AG04449 (cell line): ENCODE measurements at regions not wholly inside any gene's neighbourhood (a gene's known extent, or its start where the extent isn't known, plus 50 kb on each side); places are given as distances from the start of the nearest gene placed in this dataset.

Experiments used
- CTCF ChIA-PET: fragments of 350-600 bp; formaldehyde crosslinking; extraction: SDS; loops from one replicate; lab custom pipeline; 2021; ENCODE audit warnings: antibody characterized with exemption; lab: Yijun Ruan, JAX
- POLR2A ChIA-PET: fragments of 400-600, 350-600 bp; formaldehyde crosslinking; extraction: SDS; loops from one replicate; lab custom pipeline; 2020; ENCODE audit warnings: antibody characterized with exemption, inconsistent platforms; lab: Yijun Ruan, JAX
- DNase-seq: peaks from one replicate; pipeline ENCODE4 v3.0.0-alpha.2; 2010; ENCODE audit warnings: low read depth, low spot score
- H3K4me3 ChIP-seq: 2 replicates; pipeline ENCODE4 v1.5.1; 2011; ENCODE audit warnings: low read depth, mild to moderate bottlenecking, control low read depth, low read length
- TF ChIP-seq, protein P1 (sequence below): IDR thresholded peaks from one replicate; pipeline ENCODE4 v1.5.1; 2011; ENCODE audit warnings: mild to moderate bottlenecking, moderate library complexity, low read length, control low read depth, inconsistent platforms; ENCODE audit not compliant: insufficient read depth; ENCODE audit errors: missing control alignments

DNA sequence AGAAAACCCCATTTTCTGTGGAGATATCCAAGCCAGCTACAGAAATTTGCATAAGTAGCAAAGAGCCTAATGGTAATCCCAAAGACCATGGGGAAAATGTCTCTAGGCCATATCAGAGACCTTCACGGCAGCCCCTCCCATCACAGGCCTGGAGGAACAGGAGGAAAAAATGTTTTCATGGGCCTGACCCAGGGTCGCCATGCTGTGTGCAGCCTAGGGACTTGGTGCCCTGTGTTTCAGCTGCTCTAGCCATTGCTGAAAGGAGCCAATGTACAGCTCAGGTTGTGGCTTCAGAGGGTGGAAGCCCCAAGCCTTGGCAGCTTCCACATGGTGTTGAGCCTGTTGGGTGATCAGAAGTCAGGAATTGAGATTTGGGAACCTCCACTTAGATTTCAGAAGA, 1150.7 kb downstream of the OTOL1 start:
- ChIA-PET CTCF (no interaction called here), POLR2A (no interaction called here)
- TF ChIP-seq, protein P1, sequence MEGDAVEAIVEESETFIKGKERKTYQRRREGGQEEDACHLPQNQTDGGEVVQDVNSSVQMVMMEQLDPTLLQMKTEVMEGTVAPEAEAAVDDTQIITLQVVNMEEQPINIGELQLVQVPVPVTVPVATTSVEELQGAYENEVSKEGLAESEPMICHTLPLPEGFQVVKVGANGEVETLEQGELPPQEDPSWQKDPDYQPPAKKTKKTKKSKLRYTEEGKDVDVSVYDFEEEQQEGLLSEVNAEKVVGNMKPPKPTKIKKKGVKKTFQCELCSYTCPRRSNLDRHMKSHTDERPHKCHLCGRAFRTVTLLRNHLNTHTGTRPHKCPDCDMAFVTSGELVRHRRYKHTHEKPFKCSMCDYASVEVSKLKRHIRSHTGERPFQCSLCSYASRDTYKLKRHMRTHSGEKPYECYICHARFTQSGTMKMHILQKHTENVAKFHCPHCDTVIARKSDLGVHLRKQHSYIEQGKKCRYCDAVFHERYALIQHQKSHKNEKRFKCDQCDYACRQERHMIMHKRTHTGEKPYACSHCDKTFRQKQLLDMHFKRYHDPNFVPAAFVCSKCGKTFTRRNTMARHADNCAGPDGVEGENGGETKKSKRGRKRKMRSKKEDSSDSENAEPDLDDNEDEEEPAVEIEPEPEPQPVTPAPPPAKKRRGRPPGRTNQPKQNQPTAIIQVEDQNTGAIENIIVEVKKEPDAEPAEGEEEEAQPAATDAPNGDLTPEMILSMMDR: no peak
- no peak for DNase-seq
- no peak overlapping the region for H3K4me3 ChIP-seq

DNA sequence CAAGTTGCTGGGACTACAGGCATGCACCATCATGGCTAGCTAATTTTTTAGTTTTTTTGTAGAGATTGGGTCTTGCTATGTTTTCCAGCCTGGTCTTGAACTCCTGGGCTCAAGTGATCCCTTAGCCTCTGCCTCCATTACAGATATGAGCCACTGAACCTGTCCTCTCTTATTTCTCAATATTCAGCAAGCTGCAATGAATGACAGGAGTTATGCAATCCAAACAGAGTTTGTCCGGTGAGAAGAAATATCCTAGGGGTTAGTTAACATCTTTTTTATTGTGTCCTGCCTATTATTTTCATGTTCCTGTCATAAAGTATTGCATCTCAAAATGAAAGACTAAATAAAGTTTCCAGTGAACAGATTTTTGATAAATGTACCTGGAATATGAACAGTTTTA, 1161.4 kb downstream of the OTOL1 start:
- TF ChIP-seq, protein P1: no peak
- CTCF ChIA-PET: no interaction called here
- POLR2A ChIA-PET: no interaction called here
- H3K4me3 ChIP-seq: no peak overlapping the region
- DNase-seq: no peak

DNA sequence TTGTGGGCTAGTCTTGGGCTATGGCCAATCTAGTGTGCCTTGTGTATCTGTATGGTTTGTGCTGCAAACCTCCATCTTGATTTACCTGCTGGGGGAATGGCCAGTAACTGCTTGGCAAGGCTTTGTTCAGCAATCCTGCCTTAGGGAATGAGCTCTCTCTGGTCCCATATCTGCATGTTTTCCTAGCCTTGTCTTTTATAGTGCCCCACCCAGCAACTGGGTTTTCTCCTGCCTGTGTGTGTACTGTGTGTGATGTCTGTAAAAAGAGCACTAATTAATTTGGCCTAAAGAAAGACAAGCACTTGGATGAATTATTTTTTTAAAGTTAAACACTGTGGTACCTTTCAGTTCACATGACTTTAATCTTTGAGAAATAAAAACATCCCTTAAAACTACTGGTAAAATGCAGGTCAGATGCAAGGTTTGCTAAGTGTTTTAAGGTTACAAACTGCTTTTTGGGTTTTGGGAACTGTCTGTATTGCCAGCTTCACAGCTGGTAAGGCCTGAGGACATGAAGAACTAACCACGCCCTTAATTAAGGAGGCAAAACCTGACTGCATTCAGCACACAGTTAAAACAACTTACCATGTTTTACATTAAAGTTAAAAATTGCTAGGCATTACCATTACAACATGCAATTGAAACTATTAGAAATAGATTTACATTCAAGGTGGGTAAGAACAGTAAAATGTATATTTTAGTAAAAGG, 1169.2 kb downstream of the OTOL1 start:
- H3K4me3 ChIP-seq: no peak overlapping the region
- ChIA-PET POLR2A (no interaction called here), CTCF (interaction anchor here (0.8 kb wide), 1 partner anchor 9 kb away, joined by 5 read pairs; no protein-coding TSS in a partner anchor)
- DNase-seq: no peak
- TF ChIP-seq, protein P1: no peak

DNA sequence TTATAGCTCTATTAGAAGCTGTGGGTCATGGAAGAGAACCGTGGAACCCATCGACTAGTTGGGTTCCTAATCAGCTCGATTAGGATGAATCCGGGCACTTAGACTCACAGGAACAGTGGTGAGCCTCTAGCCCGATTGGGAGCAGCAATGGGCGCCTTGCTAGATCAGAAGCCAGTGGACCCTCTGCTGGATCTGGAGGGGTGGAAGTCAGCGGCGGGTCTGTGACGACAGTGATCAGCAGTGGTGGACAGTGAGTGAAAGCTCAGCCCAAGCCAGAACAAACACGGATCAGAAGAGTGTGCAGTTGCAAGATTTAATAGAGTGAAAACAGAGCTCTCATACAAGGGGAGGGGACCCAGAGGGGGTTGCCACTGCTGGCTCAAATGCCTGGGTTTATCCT, 1170.2 kb downstream of the OTOL1 start:
- DNase-seq: no peak
- CTCF ChIA-PET: no interaction called here
- POLR2A ChIA-PET: no interaction called here
- H3K4me3 ChIP-seq: no peak overlapping the region
- TF ChIP-seq, protein P1: no peak

DNA sequence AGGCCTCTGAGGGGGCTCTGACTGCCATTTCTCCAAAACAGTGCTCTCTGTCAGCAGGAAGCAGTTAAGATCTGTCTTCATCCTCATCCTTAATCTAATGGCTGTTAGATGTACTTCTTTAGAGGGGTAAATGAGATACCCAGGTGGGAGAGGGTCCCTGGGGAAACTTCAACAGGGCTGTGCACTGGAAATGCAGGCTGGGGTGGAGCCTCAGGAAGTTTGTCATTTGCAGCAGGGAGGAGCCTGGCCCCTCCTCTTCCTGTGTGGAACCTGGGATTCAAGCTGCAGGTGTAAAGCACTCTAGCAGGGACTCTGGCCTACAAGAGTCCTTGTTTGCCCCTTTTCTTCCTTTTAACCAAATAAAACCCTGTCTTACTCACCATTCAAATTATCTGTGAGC, 1173.6 kb downstream of the OTOL1 start:
- ChIA-PET CTCF (no interaction called here), POLR2A (no interaction called here)
- TF ChIP-seq, protein P1: no peak
- DNase-seq: no peak
- no peak overlapping the region for H3K4me3 ChIP-seq

DNA sequence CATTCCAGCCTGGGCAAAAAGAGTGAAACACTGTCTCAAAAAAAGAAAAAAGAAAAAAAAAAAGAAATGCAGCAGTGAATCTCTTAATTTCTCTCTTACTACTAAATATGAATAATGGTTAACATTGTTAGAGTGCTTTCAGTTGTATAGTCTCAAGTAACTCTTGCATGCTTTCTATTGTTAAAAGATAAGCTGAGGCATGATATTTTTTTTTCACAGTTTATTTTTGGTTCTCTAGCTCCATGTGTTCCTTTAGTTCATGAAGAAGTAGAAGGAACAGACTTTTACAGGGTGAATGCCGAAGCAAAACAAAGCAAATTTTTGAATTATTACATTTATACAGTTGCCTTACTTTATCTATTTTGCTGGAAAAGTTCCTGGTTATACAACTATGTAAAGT, 1180.9 kb downstream of the OTOL1 start:
- TF ChIP-seq, protein P1: no peak
- ChIA-PET CTCF (no interaction called here), POLR2A (interaction anchor here (0.7 kb wide), 1 partner anchor 11 kb away, joined by 4 read pairs; no protein-coding TSS in a partner anchor)
- DNase-seq: no peak
- H3K4me3 ChIP-seq: no peak overlapping the region
